GM12873 (cell line): ENCODE measurements at regions not wholly inside any gene's neighbourhood (a gene's known extent, or its start where the extent isn't known, plus 50 kb on each side); places are given as distances from the start of the nearest gene placed in this dataset.

Source experiments
- TF ChIP-seq, protein P1 (sequence below): IDR thresholded peaks from 2 replicates; pipeline ENCODE4 v1.5.1; 2012; ENCODE audit warnings: low read depth, mild to moderate bottlenecking, moderate library complexity, low read length, control low read depth; ENCODE audit not compliant: insufficient read depth; ENCODE audit errors: missing control alignments

DNA sequence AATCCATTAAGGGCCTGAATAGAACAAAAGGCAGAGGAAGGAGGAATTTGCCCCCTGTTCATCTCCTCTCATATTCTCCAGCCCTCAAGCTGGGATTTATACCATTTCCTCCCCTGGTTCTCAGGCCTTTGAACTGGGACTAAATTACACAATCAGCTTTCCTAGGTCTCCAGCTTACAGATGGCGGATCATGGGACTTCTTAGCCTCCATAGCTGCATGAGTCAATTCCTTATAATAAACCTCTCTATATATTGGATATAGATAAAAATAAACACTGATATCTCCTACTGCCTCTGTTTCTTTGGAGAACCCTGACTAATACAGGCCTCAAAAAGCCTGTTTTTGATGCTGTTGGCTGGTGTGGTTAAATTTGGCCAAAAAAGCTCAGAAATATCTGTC is 84.5 kb upstream of the TMEM108 start:
- TF ChIP-seq, protein P1, sequence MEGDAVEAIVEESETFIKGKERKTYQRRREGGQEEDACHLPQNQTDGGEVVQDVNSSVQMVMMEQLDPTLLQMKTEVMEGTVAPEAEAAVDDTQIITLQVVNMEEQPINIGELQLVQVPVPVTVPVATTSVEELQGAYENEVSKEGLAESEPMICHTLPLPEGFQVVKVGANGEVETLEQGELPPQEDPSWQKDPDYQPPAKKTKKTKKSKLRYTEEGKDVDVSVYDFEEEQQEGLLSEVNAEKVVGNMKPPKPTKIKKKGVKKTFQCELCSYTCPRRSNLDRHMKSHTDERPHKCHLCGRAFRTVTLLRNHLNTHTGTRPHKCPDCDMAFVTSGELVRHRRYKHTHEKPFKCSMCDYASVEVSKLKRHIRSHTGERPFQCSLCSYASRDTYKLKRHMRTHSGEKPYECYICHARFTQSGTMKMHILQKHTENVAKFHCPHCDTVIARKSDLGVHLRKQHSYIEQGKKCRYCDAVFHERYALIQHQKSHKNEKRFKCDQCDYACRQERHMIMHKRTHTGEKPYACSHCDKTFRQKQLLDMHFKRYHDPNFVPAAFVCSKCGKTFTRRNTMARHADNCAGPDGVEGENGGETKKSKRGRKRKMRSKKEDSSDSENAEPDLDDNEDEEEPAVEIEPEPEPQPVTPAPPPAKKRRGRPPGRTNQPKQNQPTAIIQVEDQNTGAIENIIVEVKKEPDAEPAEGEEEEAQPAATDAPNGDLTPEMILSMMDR: no peak

DNA sequence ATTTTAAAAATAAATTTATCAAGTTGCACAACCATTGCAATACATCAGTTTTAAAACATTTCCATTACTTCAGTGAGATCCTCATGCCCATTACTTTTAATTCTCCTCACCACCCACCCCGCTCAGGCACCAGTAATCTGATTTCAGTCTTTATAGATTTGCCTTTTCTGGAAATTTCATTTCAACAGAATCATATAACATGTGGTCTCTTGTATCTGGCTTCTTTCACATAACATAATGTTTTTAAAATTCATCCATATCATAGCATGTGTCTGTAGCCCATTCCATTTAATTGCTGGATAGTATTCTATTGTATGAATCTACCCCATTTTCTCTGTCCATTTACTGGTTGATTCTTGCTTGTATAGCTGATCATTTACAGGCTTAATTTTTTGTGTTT is 110.3 kb upstream of the TMEM108 start:
- TF ChIP-seq, protein P1: no peak

DNA sequence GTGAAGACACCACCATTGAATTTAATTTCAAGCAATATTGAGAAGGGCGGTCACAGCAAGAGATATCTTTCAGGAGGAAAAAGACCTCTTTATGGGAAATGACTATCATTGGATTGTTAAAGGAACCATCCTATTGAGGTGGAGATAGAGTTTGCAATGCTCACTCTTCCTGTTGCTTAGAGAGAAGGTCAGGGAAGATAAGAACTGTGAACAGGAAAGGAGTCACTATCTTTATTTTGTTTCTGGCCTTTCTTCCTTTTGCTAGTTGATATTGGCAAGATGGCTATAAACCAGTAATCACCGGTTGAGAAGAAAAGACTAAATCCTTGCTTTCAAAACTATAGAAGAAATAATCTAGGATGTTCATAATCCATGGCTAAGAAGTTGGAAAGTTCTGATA is 112.1 kb upstream of the TMEM108 start:
- TF ChIP-seq, protein P1: no peak

DNA sequence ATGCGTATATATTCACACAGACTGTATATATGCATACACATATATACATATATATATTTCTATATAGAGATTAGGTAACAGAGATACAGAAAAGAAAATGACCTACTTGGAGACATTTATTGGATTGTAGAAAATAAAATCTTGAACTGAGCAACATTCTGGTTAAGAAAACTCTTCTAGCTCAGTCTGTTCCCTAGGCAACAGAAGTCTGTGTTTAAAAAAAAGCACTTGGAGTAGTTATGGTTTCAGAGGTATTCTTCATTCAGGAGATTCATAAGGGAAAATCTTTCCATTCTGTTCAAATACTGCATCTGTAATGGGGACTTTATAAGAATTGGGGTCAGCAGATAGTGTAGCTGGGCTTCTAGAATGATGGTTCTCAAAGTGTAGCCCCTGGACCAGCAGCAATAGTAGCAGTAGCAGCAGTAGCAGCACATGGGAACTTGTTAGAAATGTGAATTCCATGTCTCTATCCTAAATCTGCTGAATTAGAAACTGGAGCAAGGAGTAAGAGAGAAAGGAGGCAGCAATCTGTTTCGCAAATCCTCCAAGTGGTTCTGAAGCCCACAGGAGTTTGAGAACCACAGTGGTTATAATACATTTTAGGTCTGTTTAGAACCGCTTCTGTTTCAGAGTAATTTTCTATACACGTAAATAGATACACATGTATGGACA is 112.8 kb upstream of the TMEM108 start:
- TF ChIP-seq, protein P1: no peak

DNA sequence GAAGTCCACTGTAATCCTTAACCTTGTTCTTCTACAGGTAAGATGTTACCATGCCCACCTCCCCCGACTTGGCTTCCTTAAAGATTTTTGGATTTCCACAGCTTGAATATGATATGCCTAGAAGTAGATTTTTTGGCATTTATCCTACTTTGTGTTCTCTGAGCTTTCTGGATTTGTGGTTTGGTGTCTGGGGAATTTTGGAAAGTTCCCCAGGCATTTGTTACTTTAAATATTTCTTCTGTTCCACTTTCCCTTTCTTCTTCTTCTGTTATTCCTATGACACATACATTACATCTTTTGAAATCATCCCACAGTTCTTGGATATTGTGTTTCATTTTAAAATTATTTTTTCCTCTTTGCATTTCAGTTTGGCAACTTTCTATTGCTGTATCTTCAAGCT is 122.1 kb upstream of the TMEM108 start:
- TF ChIP-seq, protein P1: no peak

DNA sequence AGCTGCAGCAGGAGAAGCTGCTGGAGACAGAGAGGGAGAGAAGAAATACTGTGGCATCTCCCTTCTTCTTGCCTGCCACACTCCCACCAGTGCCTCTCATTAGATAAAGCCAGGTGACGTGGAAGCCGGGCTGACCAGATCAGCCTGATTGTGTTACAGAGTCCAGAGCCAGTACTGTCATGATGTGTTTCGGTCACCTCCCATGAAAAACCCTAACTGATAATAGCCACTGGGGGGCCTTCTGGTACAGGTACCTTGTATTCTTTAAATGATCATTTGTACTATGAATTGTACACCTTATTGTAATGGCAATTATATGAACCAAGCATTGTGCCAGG is 125.8 kb upstream of the TMEM108 start:
- TF ChIP-seq, protein P1: no peak

DNA sequence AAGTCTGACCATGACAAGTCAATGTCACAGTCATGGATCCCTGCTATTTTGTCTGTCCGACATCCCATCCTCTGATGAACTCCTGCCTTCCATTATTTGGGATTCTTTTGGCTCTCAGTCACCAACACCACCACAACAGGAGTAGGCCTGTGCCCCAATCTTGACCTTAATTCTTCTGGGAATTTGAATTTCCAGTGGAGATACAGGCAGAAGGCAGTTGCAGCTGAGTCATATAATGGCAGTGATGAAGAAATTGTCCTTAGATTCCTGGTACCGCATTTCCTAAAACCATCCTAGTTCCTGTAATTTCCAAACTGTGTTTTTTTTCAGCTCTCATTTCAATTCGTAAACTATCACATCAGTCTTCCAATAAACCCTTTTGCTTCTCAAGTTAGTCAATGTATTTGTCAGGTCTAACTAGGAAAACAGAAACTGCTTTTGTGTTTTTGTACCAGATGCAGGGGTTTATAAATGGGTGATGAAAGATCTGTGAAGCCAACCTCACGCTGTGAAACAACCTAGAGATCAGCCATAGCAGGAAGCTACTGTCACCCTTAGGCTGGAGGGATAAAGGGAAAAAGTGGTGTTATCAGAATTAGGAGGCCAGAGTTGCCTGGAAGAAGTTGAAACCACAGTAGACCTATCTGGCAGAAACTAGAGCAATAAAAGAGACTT is 126.3 kb upstream of the TMEM108 start:
- TF ChIP-seq, protein P1: no peak
